ENCODE measurements at regions not wholly inside any gene's neighbourhood (a gene's known extent, or its start where the extent isn't known, plus 50 kb on each side); places are given as distances from the start of the nearest gene placed in this dataset.

DNA sequence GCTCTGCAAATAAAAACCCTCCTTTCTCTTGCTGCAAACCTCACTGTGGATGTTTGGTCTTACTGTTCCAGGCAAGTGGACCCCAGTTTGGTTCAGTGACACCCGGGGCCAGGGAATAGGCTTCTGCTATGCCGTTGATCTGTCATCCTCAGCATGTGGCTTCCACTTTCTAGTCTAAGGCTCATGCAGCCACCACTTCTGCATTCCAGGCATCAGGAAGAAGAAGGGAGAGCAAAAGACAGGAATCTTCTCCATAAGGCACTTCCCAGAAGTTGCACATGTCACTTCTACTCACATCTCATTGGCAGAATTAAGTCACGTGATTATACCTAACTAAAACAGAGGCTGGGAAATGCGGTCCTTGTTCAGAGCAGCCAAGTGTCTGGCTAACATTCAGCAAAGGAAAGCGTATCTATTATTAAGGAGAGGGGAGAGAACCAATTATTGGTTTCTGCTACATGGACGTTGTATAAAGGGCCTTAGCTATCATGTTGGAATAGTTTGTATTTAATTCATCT lies 173.6 kb upstream of the PFN2 start:
- no peak for DNase-seq (ENCODE audit: insufficient read length, low spot score)
- no peak for FAIRE-seq
- TF ChIP-seq, protein P1, sequence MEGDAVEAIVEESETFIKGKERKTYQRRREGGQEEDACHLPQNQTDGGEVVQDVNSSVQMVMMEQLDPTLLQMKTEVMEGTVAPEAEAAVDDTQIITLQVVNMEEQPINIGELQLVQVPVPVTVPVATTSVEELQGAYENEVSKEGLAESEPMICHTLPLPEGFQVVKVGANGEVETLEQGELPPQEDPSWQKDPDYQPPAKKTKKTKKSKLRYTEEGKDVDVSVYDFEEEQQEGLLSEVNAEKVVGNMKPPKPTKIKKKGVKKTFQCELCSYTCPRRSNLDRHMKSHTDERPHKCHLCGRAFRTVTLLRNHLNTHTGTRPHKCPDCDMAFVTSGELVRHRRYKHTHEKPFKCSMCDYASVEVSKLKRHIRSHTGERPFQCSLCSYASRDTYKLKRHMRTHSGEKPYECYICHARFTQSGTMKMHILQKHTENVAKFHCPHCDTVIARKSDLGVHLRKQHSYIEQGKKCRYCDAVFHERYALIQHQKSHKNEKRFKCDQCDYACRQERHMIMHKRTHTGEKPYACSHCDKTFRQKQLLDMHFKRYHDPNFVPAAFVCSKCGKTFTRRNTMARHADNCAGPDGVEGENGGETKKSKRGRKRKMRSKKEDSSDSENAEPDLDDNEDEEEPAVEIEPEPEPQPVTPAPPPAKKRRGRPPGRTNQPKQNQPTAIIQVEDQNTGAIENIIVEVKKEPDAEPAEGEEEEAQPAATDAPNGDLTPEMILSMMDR (IDR thresholded peaks at IDR 0.05; ENCODE audit: insufficient read depth, missing control alignments) = no peak

DNA sequence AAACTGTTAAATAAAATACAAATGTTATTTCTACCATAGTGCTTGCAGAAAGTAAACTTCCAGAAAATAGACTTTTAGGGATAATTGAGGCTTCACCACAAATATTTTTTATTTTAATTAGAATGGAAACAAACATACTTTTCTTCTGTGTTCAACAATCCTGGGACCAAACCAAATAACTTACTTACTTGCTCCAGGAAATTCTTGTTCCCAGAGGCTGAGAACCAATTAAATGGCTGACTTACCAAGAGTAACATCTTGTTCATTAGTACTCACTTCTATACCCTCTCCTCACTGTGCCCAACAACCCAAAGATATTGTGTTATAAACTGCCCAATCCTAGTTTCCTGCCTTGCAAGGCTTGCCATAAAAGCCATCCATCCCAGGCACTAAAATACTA lies 172.2 kb upstream of the PFN2 start:
- DNase-seq (ENCODE audit: insufficient read length, low spot score) = no peak
- FAIRE-seq = no peak
- TF ChIP-seq, protein P1 (IDR thresholded peaks at IDR 0.05; ENCODE audit: insufficient read depth, missing control alignments) = no peak

DNA sequence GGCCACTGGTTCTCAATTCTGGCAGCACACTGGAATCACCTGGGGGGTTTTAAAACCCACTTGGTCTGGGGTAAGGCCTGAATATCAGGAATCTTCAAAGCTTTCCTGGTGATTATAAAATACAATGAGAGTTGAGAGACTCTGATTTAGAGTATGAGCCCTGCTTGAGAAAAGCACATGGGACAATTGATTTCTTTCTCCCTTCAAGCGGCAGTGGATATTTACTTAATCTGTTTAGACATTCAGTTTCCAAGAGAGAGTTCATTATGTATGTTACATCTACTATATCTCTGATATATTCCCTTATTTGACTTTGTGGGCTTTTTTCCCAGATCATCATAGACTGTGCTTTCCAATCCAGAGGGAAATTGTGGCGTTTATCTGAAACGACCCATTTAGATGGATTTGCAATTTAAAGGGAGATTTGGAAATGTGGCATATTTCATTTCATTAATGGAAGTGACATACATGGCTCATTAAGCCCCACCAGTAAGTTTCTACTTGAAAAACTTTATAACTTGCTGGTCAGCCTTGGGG lies 171.2 kb upstream of the PFN2 start:
- DNase-seq (ENCODE audit: insufficient read length, low spot score) = no peak
- TF ChIP-seq, protein P1 (IDR thresholded peaks at IDR 0.05; ENCODE audit: insufficient read depth, missing control alignments) = no peak
- FAIRE-seq = no peak

DNA sequence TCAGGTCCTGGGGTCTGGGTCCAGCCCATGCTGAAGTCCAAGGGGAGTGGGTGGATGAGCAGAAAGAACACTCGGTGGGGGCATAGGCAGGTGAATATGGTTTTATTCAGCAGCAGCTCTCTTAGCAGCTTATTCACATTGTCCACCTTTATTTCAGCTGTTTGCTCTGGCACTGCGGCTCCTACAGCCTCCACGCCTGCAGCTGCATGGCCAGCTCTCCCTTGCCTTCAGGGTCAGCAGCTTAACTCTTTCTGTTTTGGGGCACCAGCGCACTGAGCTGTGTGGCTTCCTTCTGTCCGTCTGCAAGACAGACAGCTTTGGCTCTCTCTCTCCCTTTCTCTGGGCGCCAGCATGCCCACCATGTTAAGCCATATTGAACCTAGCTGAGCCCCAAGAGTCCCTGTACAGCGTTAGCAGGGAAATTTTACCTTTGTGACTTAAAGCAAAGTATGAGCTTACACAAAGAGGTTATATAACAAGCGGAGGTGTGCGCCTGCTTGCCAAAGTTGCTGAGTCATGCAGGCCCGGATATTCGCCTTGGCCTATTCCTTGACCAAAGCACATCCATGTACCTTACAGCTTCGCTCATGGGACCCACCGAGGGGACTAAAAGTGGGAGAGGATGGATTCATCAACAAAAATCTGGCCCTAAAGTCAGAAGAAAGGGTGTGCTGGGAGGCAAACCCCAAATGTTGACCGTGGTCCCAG lies 170.1 kb upstream of the PFN2 start:
- no peak for FAIRE-seq
- DNase-seq (ENCODE audit: insufficient read length, low spot score) = no peak
- TF ChIP-seq, protein P1 (IDR thresholded peaks at IDR 0.05; ENCODE audit: insufficient read depth, missing control alignments) = no peak

DNA sequence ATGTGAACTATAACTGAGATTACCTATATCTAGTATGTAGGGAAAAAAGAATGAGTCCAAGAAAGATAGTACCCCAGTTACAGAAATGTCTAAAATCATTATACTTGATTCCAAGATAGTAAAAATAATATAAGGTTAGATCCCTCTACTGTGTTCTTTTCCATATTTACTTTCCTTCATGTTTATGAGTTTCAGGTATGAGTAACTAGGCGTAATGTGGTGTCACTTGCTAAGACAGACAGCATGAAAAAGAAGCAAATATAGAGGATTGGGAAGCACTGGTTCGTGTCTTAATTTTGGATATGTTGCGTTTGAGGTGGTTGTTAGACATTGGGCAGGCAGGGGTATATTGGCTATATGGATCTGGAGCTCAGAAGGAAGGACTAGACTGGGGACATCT lies 168.1 kb upstream of the PFN2 start:
- no peak for FAIRE-seq
- no peak for DNase-seq (ENCODE audit: insufficient read length, low spot score)
- TF ChIP-seq, protein P1 (IDR thresholded peaks at IDR 0.05; ENCODE audit: insufficient read depth, missing control alignments) = no peak

DNA sequence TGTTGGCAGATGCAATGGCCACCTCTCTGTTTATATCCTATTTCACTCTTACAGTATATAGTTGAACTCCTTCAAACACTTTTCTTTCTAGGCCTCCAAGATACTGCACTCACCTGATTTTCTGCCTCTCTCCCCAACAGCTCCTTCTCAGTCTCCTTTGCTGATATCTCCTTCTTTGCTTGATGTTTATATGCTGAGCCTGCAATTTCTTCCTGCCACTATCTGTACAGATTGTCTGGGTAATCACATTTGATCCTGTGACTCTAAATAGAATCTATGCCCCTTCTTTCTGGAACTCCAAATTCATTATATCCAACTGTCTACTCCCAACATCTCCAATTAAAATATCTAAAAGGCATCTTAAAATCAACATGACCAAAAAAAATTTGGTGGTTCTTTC lies 165.5 kb upstream of the PFN2 start:
- FAIRE-seq (no peak), DNase-seq (ENCODE audit: insufficient read length, low spot score) (no peak)
- TF ChIP-seq, protein P1 (IDR thresholded peaks at IDR 0.05; ENCODE audit: insufficient read depth, missing control alignments) = no peak

DNA sequence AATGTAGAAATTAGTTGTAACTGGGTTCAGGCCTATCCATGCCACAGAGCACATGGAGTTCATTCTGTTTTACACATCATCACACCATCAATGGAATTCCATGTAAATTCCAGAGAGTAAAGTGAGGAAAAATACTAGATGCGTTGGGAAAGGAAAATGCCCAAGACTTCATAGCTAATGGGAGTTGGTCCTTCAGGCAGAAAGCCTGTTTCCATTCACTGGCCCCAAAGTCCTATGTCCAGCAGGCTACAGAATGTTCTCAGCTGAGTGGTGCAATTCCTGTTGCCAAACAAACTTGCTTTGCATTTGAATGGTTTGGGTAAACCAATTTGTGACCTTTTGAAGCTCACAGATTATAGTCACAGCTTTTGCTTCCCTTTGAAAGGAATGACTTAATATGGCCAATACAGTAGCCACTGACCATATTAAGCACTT lies 164.6 kb upstream of the PFN2 start:
- TF ChIP-seq, protein P1 (IDR thresholded peaks at IDR 0.05; ENCODE audit: insufficient read depth, missing control alignments) = no peak
- no peak for FAIRE-seq
- DNase-seq (ENCODE audit: insufficient read length, low spot score) = no peak

Measured in D721Med (cell line).